HepG2 (cell line): ENCODE measurements at regions not wholly inside any gene's neighbourhood (a gene's known extent, or its start where the extent isn't known, plus 50 kb on each side); places are given as distances from the start of the nearest gene placed in this dataset.

Experiments used
- MAFF ChIP-seq: IDR thresholded peaks from 2 replicates; pipeline ENCODE4 v1.6.1; 2011; ENCODE audit warnings: low read depth, low read length, improper control_type of control experiment
- MLLT10 ChIP-seq: sonication (generic); formaldehyde crosslinking; IDR thresholded peaks from 2 replicates; pipeline ENCODE4 v1.4.0; 2020; ENCODE audit warnings: missing genetic modification reagents
- POLR2A ChIP-seq, 2 experiments: IDR thresholded peaks; 2 replicates each; pipeline ENCODE4 v1.6.1; 2011; ENCODE audit warnings: low read depth in 2 of 2, low read length in 2 of 2, mild to moderate bottlenecking in 1 of 2, moderate library complexity in 1 of 2; ENCODE audit not compliant: insufficient read depth in 1 of 2
- SMC3 ChIP-seq: IDR thresholded peaks from 2 replicates; pipeline ENCODE4 v1.6.1; 2011; ENCODE audit warnings: low read length, improper control_type of control experiment
- SOX6 ChIP-seq, 2 experiments: fragments of 450-650 bp in 1 of 2; sonication (generic) in 1 of 2; formaldehyde crosslinking in 1 of 2; IDR thresholded peaks; 2 replicates each; pipeline versions ENCODE4 v1.4.0 to v1.6.1; 2017 to 2020; ENCODE audit warnings: antibody characterized with exemption in 1 of 2, mild to moderate bottlenecking in 1 of 2, missing genetic modification reagents in 1 of 2
- TAF1 ChIP-seq: sonication (generic); formaldehyde crosslinking; IDR thresholded peaks from 2 replicates; pipeline ENCODE4 v1.4.0; 2020; ENCODE audit warnings: missing genetic modification reagents
- ZNF274 ChIP-seq: sonication (generic); formaldehyde crosslinking; IDR thresholded peaks from 2 replicates; pipeline ENCODE4 v1.5.1; 2020; ENCODE audit warnings: mild to moderate bottlenecking, missing genetic modification reagents
- ZNF510 ChIP-seq: sonication (generic); formaldehyde crosslinking; IDR thresholded peaks from 2 replicates; pipeline ENCODE4 v1.4.0; 2020; ENCODE audit warnings: low read depth, mild to moderate bottlenecking, missing genetic modification reagents
- TF ChIP-seq, protein P1 (sequence below): sonication (generic); formaldehyde crosslinking; IDR thresholded peaks from 2 replicates; pipeline ENCODE4 v1.4.0; 2020; ENCODE audit warnings: missing genetic modification reagents
- TF ChIP-seq, protein P2 (sequence below): sonication (generic); formaldehyde crosslinking; IDR thresholded peaks from 2 replicates; pipeline ENCODE4 v1.5.0; 2020; ENCODE audit warnings: mild to moderate bottlenecking, missing genetic modification reagents, moderate library complexity
- TF ChIP-seq, protein P3 (sequence below): sonication (generic); formaldehyde crosslinking; IDR thresholded peaks from 2 replicates; pipeline ENCODE4 v1.5.0; 2020; ENCODE audit warnings: mild to moderate bottlenecking, missing genetic modification reagents, borderline replicate concordance

DNA sequence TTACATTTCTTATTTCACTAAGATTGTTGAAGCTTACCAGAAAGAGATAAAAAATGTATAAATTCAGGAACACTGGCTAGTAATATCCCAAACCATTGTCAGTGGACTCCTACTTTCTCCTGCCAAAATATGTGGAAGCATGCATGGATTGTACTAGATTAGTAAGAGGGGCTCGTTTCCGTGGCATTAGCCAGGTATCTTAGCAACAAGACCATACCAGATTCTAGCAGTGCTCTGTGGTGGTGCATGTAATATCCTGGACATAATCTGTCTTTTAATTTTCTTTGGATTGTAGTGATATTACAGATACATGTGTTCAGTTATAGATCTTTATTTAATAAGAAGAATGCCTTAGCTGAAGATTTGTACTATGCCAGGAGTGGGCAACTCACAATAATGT lies 371.9 kb upstream of the PITX2 start:
- TF ChIP-seq POLR2A (IDR thresholded peaks at IDR 0.05; ENCODE audit: insufficient read depth in 1 of 2, low read depth in 2 of 2, low read length in 2 of 2): no peak
- TF ChIP-seq, protein P1, sequence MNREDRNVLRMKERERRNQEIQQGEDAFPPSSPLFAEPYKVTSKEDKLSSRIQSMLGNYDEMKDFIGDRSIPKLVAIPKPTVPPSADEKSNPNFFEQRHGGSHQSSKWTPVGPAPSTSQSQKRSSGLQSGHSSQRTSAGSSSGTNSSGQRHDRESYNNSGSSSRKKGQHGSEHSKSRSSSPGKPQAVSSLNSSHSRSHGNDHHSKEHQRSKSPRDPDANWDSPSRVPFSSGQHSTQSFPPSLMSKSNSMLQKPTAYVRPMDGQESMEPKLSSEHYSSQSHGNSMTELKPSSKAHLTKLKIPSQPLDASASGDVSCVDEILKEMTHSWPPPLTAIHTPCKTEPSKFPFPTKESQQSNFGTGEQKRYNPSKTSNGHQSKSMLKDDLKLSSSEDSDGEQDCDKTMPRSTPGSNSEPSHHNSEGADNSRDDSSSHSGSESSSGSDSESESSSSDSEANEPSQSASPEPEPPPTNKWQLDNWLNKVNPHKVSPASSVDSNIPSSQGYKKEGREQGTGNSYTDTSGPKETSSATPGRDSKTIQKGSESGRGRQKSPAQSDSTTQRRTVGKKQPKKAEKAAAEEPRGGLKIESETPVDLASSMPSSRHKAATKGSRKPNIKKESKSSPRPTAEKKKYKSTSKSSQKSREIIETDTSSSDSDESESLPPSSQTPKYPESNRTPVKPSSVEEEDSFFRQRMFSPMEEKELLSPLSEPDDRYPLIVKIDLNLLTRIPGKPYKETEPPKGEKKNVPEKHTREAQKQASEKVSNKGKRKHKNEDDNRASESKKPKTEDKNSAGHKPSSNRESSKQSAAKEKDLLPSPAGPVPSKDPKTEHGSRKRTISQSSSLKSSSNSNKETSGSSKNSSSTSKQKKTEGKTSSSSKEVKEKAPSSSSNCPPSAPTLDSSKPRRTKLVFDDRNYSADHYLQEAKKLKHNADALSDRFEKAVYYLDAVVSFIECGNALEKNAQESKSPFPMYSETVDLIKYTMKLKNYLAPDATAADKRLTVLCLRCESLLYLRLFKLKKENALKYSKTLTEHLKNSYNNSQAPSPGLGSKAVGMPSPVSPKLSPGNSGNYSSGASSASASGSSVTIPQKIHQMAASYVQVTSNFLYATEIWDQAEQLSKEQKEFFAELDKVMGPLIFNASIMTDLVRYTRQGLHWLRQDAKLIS: no peak
- TF ChIP-seq, protein P2, sequence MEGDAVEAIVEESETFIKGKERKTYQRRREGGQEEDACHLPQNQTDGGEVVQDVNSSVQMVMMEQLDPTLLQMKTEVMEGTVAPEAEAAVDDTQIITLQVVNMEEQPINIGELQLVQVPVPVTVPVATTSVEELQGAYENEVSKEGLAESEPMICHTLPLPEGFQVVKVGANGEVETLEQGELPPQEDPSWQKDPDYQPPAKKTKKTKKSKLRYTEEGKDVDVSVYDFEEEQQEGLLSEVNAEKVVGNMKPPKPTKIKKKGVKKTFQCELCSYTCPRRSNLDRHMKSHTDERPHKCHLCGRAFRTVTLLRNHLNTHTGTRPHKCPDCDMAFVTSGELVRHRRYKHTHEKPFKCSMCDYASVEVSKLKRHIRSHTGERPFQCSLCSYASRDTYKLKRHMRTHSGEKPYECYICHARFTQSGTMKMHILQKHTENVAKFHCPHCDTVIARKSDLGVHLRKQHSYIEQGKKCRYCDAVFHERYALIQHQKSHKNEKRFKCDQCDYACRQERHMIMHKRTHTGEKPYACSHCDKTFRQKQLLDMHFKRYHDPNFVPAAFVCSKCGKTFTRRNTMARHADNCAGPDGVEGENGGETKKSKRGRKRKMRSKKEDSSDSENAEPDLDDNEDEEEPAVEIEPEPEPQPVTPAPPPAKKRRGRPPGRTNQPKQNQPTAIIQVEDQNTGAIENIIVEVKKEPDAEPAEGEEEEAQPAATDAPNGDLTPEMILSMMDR (CRISPR knock-in tag): no peak
- no peak for TF ChIP-seq ZNF274 (CRISPR knock-in tag)
- no peak for TF ChIP-seq MLLT10 (CRISPR knock-in tag)
- TF ChIP-seq TAF1: no peak
- no peak for TF ChIP-seq MAFF
- TF ChIP-seq ZNF510 (CRISPR knock-in tag): no peak
- no peak for TF ChIP-seq SOX6 (IDR thresholded peaks at IDR 0.05)
- TF ChIP-seq SOX6 (CRISPR knock-in tag; IDR thresholded peaks at IDR 0.05): no peak
- no peak for TF ChIP-seq SMC3
- TF ChIP-seq, protein P3, sequence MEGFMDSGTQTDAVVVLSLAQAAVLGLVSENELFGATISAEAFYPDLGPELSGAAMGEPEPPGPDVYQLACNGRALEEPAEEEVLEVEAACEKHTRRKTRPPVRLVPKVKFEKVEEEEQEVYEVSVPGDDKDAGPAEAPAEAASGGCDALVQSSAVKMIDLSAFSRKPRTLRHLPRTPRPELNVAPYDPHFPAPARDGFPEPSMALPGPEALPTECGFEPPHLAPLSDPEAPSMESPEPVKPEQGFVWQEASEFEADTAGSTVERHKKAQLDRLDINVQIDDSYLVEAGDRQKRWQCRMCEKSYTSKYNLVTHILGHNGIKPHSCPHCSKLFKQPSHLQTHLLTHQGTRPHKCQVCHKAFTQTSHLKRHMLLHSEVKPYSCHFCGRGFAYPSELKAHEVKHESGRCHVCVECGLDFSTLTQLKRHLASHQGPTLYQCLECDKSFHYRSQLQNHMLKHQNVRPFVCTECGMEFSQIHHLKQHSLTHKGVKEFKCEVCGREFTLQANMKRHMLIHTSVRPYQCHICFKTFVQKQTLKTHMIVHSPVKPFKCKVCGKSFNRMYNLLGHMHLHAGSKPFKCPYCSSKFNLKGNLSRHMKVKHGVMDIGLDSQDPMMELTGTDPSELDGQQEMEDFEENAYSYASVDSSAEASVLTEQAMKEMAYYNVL (CRISPR knock-in tag): no peak
